ENCODE measurements at regions not wholly inside any gene's neighbourhood (a gene's known extent, or its start where the extent isn't known, plus 50 kb on each side); places are given as distances from the start of the nearest gene placed in this dataset.

GRCh38 chr6:34638834-34639736, 57.5 kb downstream of the ILRUN start:
- TF ChIP-seq CTCF (IDR thresholded peaks at IDR 0.05) (no peak), POLR2A (IDR thresholded peaks at IDR 0.05) (no peak)

Data from thyroid gland (tissue), 4 donors.